K562 (cell line): ENCODE measurements at regions not wholly inside any gene's neighbourhood (a gene's known extent, or its start where the extent isn't known, plus 50 kb on each side); places are given as distances from the start of the nearest gene placed in this dataset.

ENCODE experiments used
- ATAC-seq: fragments of 200-7000 bp; cut with Tn5 transposase; 3 replicates; pipeline ENCODE4 v1.9.1; 2020; ENCODE audit warnings: moderate library complexity
- BruUV-seq: library from RNA; stranded (reverse); fragments of 400-500 nt; replicated peaks from 2 replicates; lab custom pipeline; 2021; lab: Mats Ljungman, UMichigan
- CTCF ChIA-PET: fragments of 300-600 bp; formaldehyde crosslinking; extraction: SDS; loops from one replicate; lab custom pipeline; 2021; ENCODE audit warnings: low intra/inter-chr PET ratio; lab: Yijun Ruan, JAX
- POLR2A ChIA-PET: fragments of 300-600, 350-650 bp; sonication (Branson Sonifier 250); formaldehyde crosslinking; extraction: SDS; loops from one replicate; lab custom pipeline; 2021; ENCODE audit warnings: antibody characterized with exemption, inconsistent platforms; lab: Yijun Ruan, JAX
- DNase-seq, 4 experiments: peaks; one replicate each; pipeline versions ENCODE4 v3.0.0 to v3.0.0-alpha.2; 2011 to 2018; ENCODE audit warnings: low spot score in 3 of 4, mixed read lengths in 3 of 4; ENCODE audit errors: extremely low read depth in 1 of 4
- FAIRE-seq: peaks from 2 replicates; lab custom pipeline; 2011; peaks lifted over from hg19 to GRCh38; lab: Jason Lieb, UNC
- H2AFZ ChIP-seq: 2 replicates; pipeline ENCODE4 v1.6.0; 2011; ENCODE audit warnings: low read depth, low read length, control low read depth, inconsistent platforms
- H3K27ac ChIP-seq: fragments of 200-600 bp; 3 replicates; pipeline ENCODE4 v1.8.0; 2011; ENCODE audit warnings: low read depth, mild to moderate bottlenecking, control low read depth, inconsistent platforms, low read length, moderate library complexity, mixed read lengths; ENCODE audit errors: extremely low read depth
- H3K27me3 ChIP-seq, 2 experiments: fragments of 300-600 bp in 1 of 2; 2 replicates in 1 of 2; 3 replicates in 1 of 2; pipeline versions ENCODE4 v1.6.0 to v1.8.0; 2011; ENCODE audit warnings: inconsistent platforms in 2 of 2, low read length in 2 of 2, mild to moderate bottlenecking in 1 of 2, mixed read lengths in 1 of 2, moderate library complexity in 1 of 2; ENCODE audit not compliant: control insufficient read depth in 2 of 2, insufficient read depth in 2 of 2
- H3K36me3 ChIP-seq: fragments of 300-600 bp; 3 replicates; pipeline ENCODE4 v1.8.0; 2011; ENCODE audit warnings: mild to moderate bottlenecking, low read length, inconsistent platforms; ENCODE audit not compliant: control insufficient read depth, insufficient read depth
- H3K4me1 ChIP-seq, 2 experiments: fragments of 200-600 bp in 1 of 2; replicated peaks in 1 of 2; 2 replicates in 1 of 2; 3 replicates in 1 of 2; pipeline versions ENCODE4 v1.5.1 to v1.8.0; 2011; ENCODE audit warnings: inconsistent platforms in 2 of 2, low read length in 2 of 2, mild to moderate bottlenecking in 1 of 2, mixed read lengths in 1 of 2, moderate library complexity in 1 of 2; ENCODE audit not compliant: control insufficient read depth in 2 of 2, insufficient read depth in 2 of 2
- H3K4me2 ChIP-seq: 2 replicates; pipeline ENCODE4 v1.6.1; 2011; ENCODE audit warnings: low read length, control low read depth, inconsistent platforms, mixed read lengths; ENCODE audit not compliant: insufficient read depth
- H3K4me3 ChIP-seq: fragments of 200-600 bp; sonication (generic), shearing (Covaris generic); 2 replicates; pipeline ENCODE4 v1.5.1; 2016; ENCODE audit warnings: control low read depth, inconsistent platforms
- H3K79me2 ChIP-seq: fragments of 200-600 bp; 3 replicates; pipeline ENCODE4 v1.8.0; 2011; ENCODE audit warnings: low read length, inconsistent platforms; ENCODE audit not compliant: control insufficient read depth, insufficient read depth
- H3K9ac ChIP-seq, 2 experiments: 2 replicates each; pipeline versions ENCODE4 v1.6.0 to v1.6.1; 2011; ENCODE audit warnings: low read depth in 2 of 2, low read length in 2 of 2, control low read depth in 1 of 2, inconsistent platforms in 1 of 2, mild to moderate bottlenecking in 1 of 2, mixed read lengths in 1 of 2; ENCODE audit not compliant: insufficient read depth in 1 of 2
- H3K9me1 ChIP-seq: one replicate; pipeline ENCODE4 v1.6.0; 2011; ENCODE audit warnings: inconsistent platforms, mild to moderate bottlenecking, low read length, moderate library complexity; ENCODE audit not compliant: control insufficient read depth, insufficient read depth
- H3K9me3 ChIP-seq: replicated peaks from 2 replicates; pipeline ENCODE4 v1.5.1; 2011; ENCODE audit warnings: low read depth, low read length, inconsistent platforms; ENCODE audit not compliant: control insufficient read depth, insufficient read depth
- H4K20me1 ChIP-seq: replicated peaks from 2 replicates; pipeline ENCODE4 v1.6.1; 2011; ENCODE audit warnings: low read length, inconsistent platforms, mixed read lengths; ENCODE audit not compliant: control insufficient read depth, insufficient read depth
- HDAC1 ChIP-seq, 2 experiments: fragments of 450-650 bp; IDR thresholded peaks; 2 replicates each; pipeline ENCODE4 v1.6.1; 2016 to 2017; ENCODE audit warnings: inconsistent platforms in 1 of 2, mild to moderate bottlenecking in 1 of 2, moderate library complexity in 1 of 2
- ZFP36 ChIP-seq: fragments of 150-350 bp; IDR thresholded peaks from 2 replicates; pipeline ENCODE4 v1.6.1; 2018; ENCODE audit warnings: low read length, low read depth; ENCODE audit not compliant: partially characterized antibody
- WGBS: fragments of 100-300 bp; shearing (Covaris generic); methylation state at CpG from one replicate; pipeline ENCODE4 v1.1.6; 2016; ENCODE audit warnings: low coverage, mixed read lengths; ENCODE audit not compliant: insufficient coverage; ENCODE audit errors: missing lambda C conversion rate; 5-methylcytosine and 5-hydroxymethylcytosine counted together
- in situ Hi-C: fragments of 300-500 bp; cut with MboI; formaldehyde crosslinking; loops from 4 replicates; pipeline ENCODE4 v1.15.0; 2018; ENCODE audit warnings: inconsistent platforms, mixed read lengths
- intact Hi-C: fragments of 100-400 bp; cut with micrococcal nuclease; formaldehyde crosslinking; loops from 2 replicates; pipeline ENCODE4 v1.14.2; 2022
- TF ChIP-seq, protein P1 (sequence below): IDR thresholded peaks from 2 replicates; pipeline ENCODE4 v1.6.1; 2011; ENCODE audit not compliant: insufficient read length; ENCODE audit errors: extremely low read depth
- TF ChIP-seq, protein P2 (sequence below): fragments of 250-450 bp; sonication (Bioruptor Pico); IDR thresholded peaks from 2 replicates; pipeline ENCODE4 v1.8.0; 2021; ENCODE audit warnings: borderline replicate concordance, mild to moderate bottlenecking, moderate library complexity; ENCODE audit not compliant: poor library complexity, severe bottlenecking

DNA sequence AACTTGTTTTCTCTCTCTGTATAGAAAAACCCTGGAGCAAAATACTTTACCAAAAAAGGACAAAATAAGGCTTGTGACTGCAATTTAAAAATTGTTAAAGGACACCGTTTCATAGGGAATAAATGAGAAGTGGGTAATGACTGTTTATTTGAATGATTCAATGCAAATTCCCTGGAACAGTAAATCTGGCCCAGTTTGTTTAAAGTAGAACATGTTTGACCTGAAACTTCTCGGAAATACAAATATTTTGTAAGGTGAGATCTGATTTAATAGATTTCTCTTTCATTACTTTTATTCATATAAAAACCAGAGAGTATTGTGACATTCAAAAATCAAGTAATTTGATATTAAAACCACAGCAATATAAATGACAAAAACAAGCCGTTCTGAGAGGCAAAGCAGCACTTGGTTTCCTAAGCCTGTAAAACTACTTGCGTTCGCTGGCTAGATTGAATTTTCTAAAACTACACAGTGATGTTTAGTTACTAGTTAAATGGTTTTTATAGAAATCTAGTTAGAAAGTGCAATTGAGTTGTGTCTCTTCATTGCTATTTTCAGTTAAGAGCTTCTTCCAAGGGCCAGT, 76.8 kb upstream of the PITRM1 start:
- intact Hi-C loops, result no loop called here

More for the DNA sequence above, 76.8 kb upstream of the PITRM1 start:
- Histone ChIP-seq H3K4me2 (no peak overlapping the region), H3K79me2 (no peaks in the 10 kb centered on the region), H3K4me3 (no peak overlapping the region), H3K27me3 (peaks cover 30 to 34% of the 10 kb centered on the region in 2 experiments; a peak in 4 of 5 replicates), H3K9me3 (no peaks in the 10 kb centered on the region), H3K36me3 (no peaks in the 10 kb centered on the region), H3K4me1 (no peaks in the 10 kb centered on the region), H3K9ac (no peak overlapping the region), H3K27ac (no peak overlapping the region), H4K20me1 (no peaks in the 10 kb centered on the region), H2AFZ (no peak overlapping the region), H3K9me1 (no peaks in the 10 kb centered on the region)
- FAIRE-seq (no peak), ATAC-seq (no peak), DNase-seq (no peak)
- CTCF ChIA-PET, result interaction anchor here (0.6 kb wide), 1 partner anchor 13 kb away, joined by 4 read pairs; no protein-coding TSS in a partner anchor
- no TSS peak for BruUV-seq
- in situ Hi-C loops, result loop anchor here (10.0 kb wide), 1 partner anchor 1415 kb away; no protein-coding TSS in a partner anchor
- POLR2A ChIA-PET, result no interaction called here
- WGBS, result 3% methylated on average over 5 of the region's 5 CpGs
- TF ChIP-seq, protein P1, sequence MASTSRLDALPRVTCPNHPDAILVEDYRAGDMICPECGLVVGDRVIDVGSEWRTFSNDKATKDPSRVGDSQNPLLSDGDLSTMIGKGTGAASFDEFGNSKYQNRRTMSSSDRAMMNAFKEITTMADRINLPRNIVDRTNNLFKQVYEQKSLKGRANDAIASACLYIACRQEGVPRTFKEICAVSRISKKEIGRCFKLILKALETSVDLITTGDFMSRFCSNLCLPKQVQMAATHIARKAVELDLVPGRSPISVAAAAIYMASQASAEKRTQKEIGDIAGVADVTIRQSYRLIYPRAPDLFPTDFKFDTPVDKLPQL, result no peak
- TF ChIP-seq ZFP36 (no peak), HDAC1 (IDR thresholded peaks at IDR 0.05) (no peak)
- TF ChIP-seq, protein P2, sequence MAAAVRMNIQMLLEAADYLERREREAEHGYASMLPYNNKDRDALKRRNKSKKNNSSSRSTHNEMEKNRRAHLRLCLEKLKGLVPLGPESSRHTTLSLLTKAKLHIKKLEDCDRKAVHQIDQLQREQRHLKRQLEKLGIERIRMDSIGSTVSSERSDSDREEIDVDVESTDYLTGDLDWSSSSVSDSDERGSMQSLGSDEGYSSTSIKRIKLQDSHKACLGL (CRISPR knock-in tag), result no peak
